ENCODE measurements at regions not wholly inside any gene's neighbourhood (a gene's known extent, or its start where the extent isn't known, plus 50 kb on each side); places are given as distances from the start of the nearest gene placed in this dataset.
A peak's percentile ranks its signal among the peaks of the same experiment; 100 is the strongest.

- WGBS (ENCODE audit: low lambda C conversion rate, missing lambda C conversion rate), result 78% methylated on average over 1 of the region's 1 CpG
- no peak overlapping the region for H3K4me2 ChIP-seq
Measured at GRCh38 chr13:73939603-73940002, 194.6 kb downstream of the KLF12 start.

GRCh38 chr13:73939071-73939380, 195.2 kb downstream of the KLF12 start:
- Histone ChIP-seq H3K4me3 (no peak overlapping the region), H3K9me2 (replicated peaks; ENCODE audit: insufficient read depth) (no peaks in the 10 kb centered on the region), H3K4me2 (no peak overlapping the region), H4K20me1 (ENCODE audit: insufficient read depth, poor library complexity, severe bottlenecking) (no peaks in the 10 kb centered on the region), H2AFZ (no peak overlapping the region), H3K27ac (no peak overlapping the region), H3K27me3 (no peaks in the 10 kb centered on the region), H3K4me1 (ENCODE audit: insufficient read depth) (no peaks in the 10 kb centered on the region), H3K79me2 (no peaks in the 10 kb centered on the region), H3K36me3 (replicated peaks; ENCODE audit: insufficient read depth, low read depth) (no peaks in the 10 kb centered on the region), H3K9me3 (ENCODE audit: low read depth) (no peaks in the 10 kb centered on the region)
- no peak for DNase-seq (ENCODE audit: low spot score)
- WGBS (ENCODE audit: low lambda C conversion rate, missing lambda C conversion rate), result 84% methylated on average over 3 of the region's 3 CpGs
- TF ChIP-seq EZH2phosphoT487 (IDR thresholded peaks at IDR 0.05; ENCODE audit: low read depth, severe bottlenecking, unreplicated experiment) (no peak), CTCF (IDR thresholded peaks at IDR 0.05; ENCODE audit: poor library complexity) (no peak), EZH2 (IDR thresholded peaks at IDR 0.05; ENCODE audit: borderline replicate concordance) (no peak)

More at GRCh38 chr13:73939603-73940002, 194.6 kb downstream of the KLF12 start:
- Histone ChIP-seq H3K9me2 (replicated peaks; ENCODE audit: insufficient read depth) (no peaks in the 10 kb centered on the region), H3K79me2 (no peaks in the 10 kb centered on the region), H3K27ac (no peak overlapping the region), H3K4me1 (ENCODE audit: insufficient read depth) (no peaks in the 10 kb centered on the region), H3K4me3 (no peak overlapping the region), H2AFZ (no peak overlapping the region), H3K27me3 (no peaks in the 10 kb centered on the region), H3K9me3 (ENCODE audit: low read depth) (no peaks in the 10 kb centered on the region), H4K20me1 (ENCODE audit: insufficient read depth, poor library complexity, severe bottlenecking) (no peaks in the 10 kb centered on the region), H3K36me3 (replicated peaks; ENCODE audit: insufficient read depth, low read depth) (no peaks in the 10 kb centered on the region)
- TF ChIP-seq CTCF (IDR thresholded peaks at IDR 0.05; ENCODE audit: poor library complexity) (no peak), EZH2 (IDR thresholded peaks at IDR 0.05; ENCODE audit: borderline replicate concordance) (no peak), EZH2phosphoT487 (IDR thresholded peaks at IDR 0.05; ENCODE audit: low read depth, severe bottlenecking, unreplicated experiment) (no peak)
- no peak for DNase-seq (ENCODE audit: low spot score)

GRCh38 chr13:73938372-73939070, 195.7 kb downstream of the KLF12 start:
- Histone ChIP-seq H4K20me1 (ENCODE audit: insufficient read depth, poor library complexity, severe bottlenecking) (no peaks in the 10 kb centered on the region), H2AFZ (no peak overlapping the region), H3K27ac (no peak overlapping the region), H3K79me2 (no peaks in the 10 kb centered on the region), H3K9me2 (replicated peaks; ENCODE audit: insufficient read depth) (no peaks in the 10 kb centered on the region), H3K9me3 (ENCODE audit: low read depth) (no peaks in the 10 kb centered on the region), H3K36me3 (replicated peaks; ENCODE audit: insufficient read depth, low read depth) (no peaks in the 10 kb centered on the region), H3K4me1 (ENCODE audit: insufficient read depth) (no peaks in the 10 kb centered on the region), H3K27me3 (no peaks in the 10 kb centered on the region), H3K4me3 (no peak overlapping the region), H3K4me2 (no peak overlapping the region)
- no peak for TF ChIP-seq EZH2 (IDR thresholded peaks at IDR 0.05; ENCODE audit: borderline replicate concordance)
- TF ChIP-seq EZH2phosphoT487 (IDR thresholded peaks at IDR 0.05; ENCODE audit: low read depth, severe bottlenecking, unreplicated experiment), result no peak
- TF ChIP-seq CTCF (IDR thresholded peaks at IDR 0.05; ENCODE audit: poor library complexity), result no peak
- DNase-seq (ENCODE audit: low spot score), result peak; percentile 20
- 67% methylated on average over 10 of the region's 10 CpGs for WGBS (ENCODE audit: low lambda C conversion rate, missing lambda C conversion rate)

Measured in hepatocyte (in vitro differentiated cells).